HEK293 (cell line): ENCODE measurements at regions not wholly inside any gene's neighbourhood (a gene's known extent, or its start where the extent isn't known, plus 50 kb on each side); places are given as distances from the start of the nearest gene placed in this dataset.

Source experiments
- CTCF ChIP-seq: fragments of 450-650 bp; formaldehyde crosslinking; IDR thresholded peaks from 2 replicates; pipeline ENCODE4 v1.5.1; 2016; ENCODE audit warnings: missing biosample characterization, missing genetic modification characterization
- ELK4 ChIP-seq: IDR thresholded peaks from 2 replicates; pipeline ENCODE4 v1.6.1; 2011; ENCODE audit warnings: mild to moderate bottlenecking, low read depth, low read length, borderline replicate concordance
- MZF1 ChIP-seq: fragments of 450-650 bp; formaldehyde crosslinking; IDR thresholded peaks from 2 replicates; pipeline ENCODE4 v1.5.1; 2017; ENCODE audit warnings: missing biosample characterization, missing genetic modification characterization, borderline replicate concordance
- PATZ1 ChIP-seq: fragments of 450-650 bp; formaldehyde crosslinking; IDR thresholded peaks from 2 replicates; pipeline ENCODE4 v1.5.1; 2016; ENCODE audit warnings: missing biosample characterization, missing genetic modification characterization
- PBX3 ChIP-seq: sonication (generic); formaldehyde crosslinking; IDR thresholded peaks from 2 replicates; pipeline ENCODE4 v1.8.1; 2022; ENCODE audit warnings: mild to moderate bottlenecking, moderate library complexity, missing genetic modification reagents
- REST ChIP-seq: fragments of 450-650 bp; formaldehyde crosslinking; IDR thresholded peaks from 2 replicates; pipeline ENCODE4 v1.5.1; 2016; ENCODE audit warnings: missing biosample characterization, missing genetic modification characterization
- ZBTB17 ChIP-seq: fragments of 450-650 bp; formaldehyde crosslinking; IDR thresholded peaks from 2 replicates; pipeline ENCODE4 v1.5.1; 2016; ENCODE audit warnings: missing biosample characterization, missing genetic modification characterization
- ZBTB6 ChIP-seq: fragments of 450-650 bp; formaldehyde crosslinking; IDR thresholded peaks from 2 replicates; pipeline ENCODE4 v1.5.1; 2017; ENCODE audit warnings: missing biosample characterization, missing genetic modification characterization
- ZBTB8A ChIP-seq: fragments of 450-650 bp; formaldehyde crosslinking; IDR thresholded peaks from 2 replicates; pipeline ENCODE4 v1.5.1; 2016; ENCODE audit warnings: missing biosample characterization, missing genetic modification characterization
- ZFP37 ChIP-seq: fragments of 450-650 bp; formaldehyde crosslinking; IDR thresholded peaks from 2 replicates; pipeline ENCODE4 v1.5.1; 2016; ENCODE audit warnings: missing biosample characterization, missing genetic modification characterization
- ZNF140 ChIP-seq: fragments of 450-650 bp; formaldehyde crosslinking; IDR thresholded peaks from 2 replicates; pipeline ENCODE4 v1.5.1; 2016; ENCODE audit warnings: missing biosample characterization, missing genetic modification characterization
- ZNF18 ChIP-seq: fragments of 450-650 bp; formaldehyde crosslinking; IDR thresholded peaks from 2 replicates; pipeline ENCODE4 v1.5.1; 2016; ENCODE audit warnings: missing biosample characterization, missing genetic modification characterization
- ZNF280C ChIP-seq: fragments of 450-650 bp; formaldehyde crosslinking; IDR thresholded peaks from 2 replicates; pipeline ENCODE4 v1.5.1; 2016; ENCODE audit warnings: missing biosample characterization, missing genetic modification characterization

- no peak for TF ChIP-seq CTCF (tag by site-specific recombination)
- no peak for TF ChIP-seq PATZ1 (tag by site-specific recombination)
- TF ChIP-seq ZFP37: no peak
- TF ChIP-seq ZBTB8A (tag by site-specific recombination): no peak
- TF ChIP-seq ZNF18 (tag by site-specific recombination): no peak
- TF ChIP-seq ZNF280C (tag by site-specific recombination): no peak
- TF ChIP-seq ZBTB6 (tag by site-specific recombination): no peak
- TF ChIP-seq ZBTB17 (tag by site-specific recombination): no peak
- TF ChIP-seq MZF1 (tag by site-specific recombination): no peak
- no peak for TF ChIP-seq ZNF140 (tag by site-specific recombination)
- TF ChIP-seq REST (tag by site-specific recombination): no peak
- TF ChIP-seq PBX3 (CRISPR knock-in tag): no peak
- TF ChIP-seq ELK4: no peak
These were observed 67.0 kb downstream of the CXCL12 start for GRCh38 chr10:44317856-44318255.
